OCI-LY1 (cell line): ENCODE measurements at regions not wholly inside any gene's neighbourhood (a gene's known extent, or its start where the extent isn't known, plus 50 kb on each side); places are given as distances from the start of the nearest gene placed in this dataset.

Experiments used
- H2AFZ ChIP-seq: fragments of 200-600 bp; sonication (generic), shearing (Covaris generic); 2 replicates; pipeline ENCODE4 v1.6.0; 2014; ENCODE audit warnings: antibody characterized with exemption, mild to moderate bottlenecking, low read length
- H3F3A ChIP-seq: fragments of 200-600 bp; sonication (generic), shearing (Covaris generic); 2 replicates; pipeline ENCODE4 v1.6.0; 2014; ENCODE audit warnings: mild to moderate bottlenecking, antibody characterized with exemption, low read length, moderate library complexity; ENCODE audit not compliant: insufficient read depth
- H3K27ac ChIP-seq: fragments of 200-600 bp; sonication (generic); 2 replicates; pipeline ENCODE4 v1.5.1; 2014; ENCODE audit warnings: low read length, mixed run types, mild to moderate bottlenecking, low read depth; ENCODE audit not compliant: poor library complexity, severe bottlenecking
- H3K27me3 ChIP-seq: fragments of 200-600 bp; sonication (generic); 2 replicates; pipeline ENCODE4 v1.6.0; 2014; ENCODE audit warnings: antibody characterized with exemption, mild to moderate bottlenecking, low read length, moderate library complexity; ENCODE audit not compliant: insufficient read depth
- H3K36me3 ChIP-seq: fragments of 200-600 bp; sonication (generic); 2 replicates; pipeline ENCODE4 v1.6.1; 2014; ENCODE audit warnings: mild to moderate bottlenecking, antibody characterized with exemption, low read length, moderate library complexity, mixed read lengths; ENCODE audit not compliant: insufficient read depth
- H3K4me1 ChIP-seq: fragments of 200-600 bp; sonication (generic); 2 replicates; pipeline ENCODE4 v1.5.1; 2014; ENCODE audit warnings: mild to moderate bottlenecking, low read length, moderate library complexity; ENCODE audit not compliant: insufficient read depth, severe bottlenecking
- H3K4me2 ChIP-seq: fragments of 200-600 bp; sonication (generic), shearing (Covaris generic); 2 replicates; pipeline ENCODE4 v1.6.1; 2014; ENCODE audit warnings: low read length
- H3K4me3 ChIP-seq: fragments of 200-600 bp; sonication (generic); 2 replicates; pipeline ENCODE4 v1.5.1; 2014; ENCODE audit warnings: low read length, low read depth, mild to moderate bottlenecking, mixed read lengths; ENCODE audit not compliant: poor library complexity, severe bottlenecking
- H3K79me2 ChIP-seq: fragments of 200-600 bp; shearing (Covaris generic); 2 replicates; pipeline ENCODE4 v1.6.1; 2016; ENCODE audit warnings: mixed run types, low read length, mixed read lengths; ENCODE audit not compliant: insufficient read depth
- H3K9ac ChIP-seq: fragments of 200-600 bp; sonication (generic), shearing (Covaris generic); 2 replicates; pipeline ENCODE4 v1.6.1; 2014; ENCODE audit warnings: mild to moderate bottlenecking, low read length, mixed read lengths
- H3K9me2 ChIP-seq: fragments of 200-600 bp; sonication (generic), shearing (Covaris generic); 2 replicates; pipeline ENCODE4 v1.6.1; 2014; ENCODE audit warnings: low read depth, mild to moderate bottlenecking, low read length, mixed read lengths
- H3K9me3 ChIP-seq: fragments of 200-600 bp; shearing (Covaris generic); 2 replicates; pipeline ENCODE4 v1.6.1; 2014; ENCODE audit warnings: low read length, mixed read lengths
- H4K20me1 ChIP-seq: fragments of 200-600 bp; sonication (generic), shearing (Covaris generic); 2 replicates; pipeline ENCODE4 v1.6.0; 2016; ENCODE audit warnings: mild to moderate bottlenecking, low read length; ENCODE audit not compliant: insufficient read depth
- CTCF ChIP-seq: fragments of 200-600 bp; sonication (generic), shearing (Covaris generic); IDR thresholded peaks from 2 replicates; pipeline ENCODE4 v1.5.1; 2017; ENCODE audit warnings: mild to moderate bottlenecking, antibody characterized with exemption, low read length, moderate library complexity, mixed read lengths
- EZH2 ChIP-seq: fragments of 200-600 bp; sonication (generic), shearing (Covaris generic); IDR thresholded peaks from 2 replicates; pipeline ENCODE4 v1.8.0; 2017; ENCODE audit warnings: borderline replicate concordance, mixed run types, mild to moderate bottlenecking, antibody characterized with exemption, low read length, moderate library complexity, mixed read lengths

DNA sequence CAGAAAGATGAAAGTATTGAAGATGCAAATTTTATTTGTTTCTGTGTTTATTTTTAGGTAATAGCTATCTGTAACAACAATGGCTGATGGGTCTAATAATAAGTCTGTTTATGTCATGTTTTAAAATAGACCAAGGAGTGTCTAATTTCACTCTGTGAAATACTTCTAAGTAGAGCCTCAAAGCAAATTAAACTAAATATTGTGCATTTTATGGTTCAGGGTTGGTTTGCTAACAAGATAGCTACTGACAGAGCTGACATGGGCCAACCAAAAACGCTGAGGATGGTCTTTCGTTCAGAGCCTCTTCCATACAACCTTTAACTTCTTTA is 437.6 kb upstream of the CTSO start:
- Histone ChIP-seq H3K4me1 (no peaks in the 10 kb centered on the region), H3K9me3 (no peaks in the 10 kb centered on the region), H3K9me2 (no peaks in the 10 kb centered on the region), H4K20me1 (no peaks in the 10 kb centered on the region), H3K79me2 (no peaks in the 10 kb centered on the region), H3K4me3 (no peak overlapping the region), H3K27ac (no peak overlapping the region), H3K9ac (no peak overlapping the region), H2AFZ (no peak overlapping the region), H3K4me2 (no peak overlapping the region), H3K27me3 (no peaks in the 10 kb centered on the region), H3F3A (no peaks in the 10 kb centered on the region), H3K36me3 (no peaks in the 10 kb centered on the region)
- TF ChIP-seq CTCF (no peak), EZH2 (no peak)

- H3K27me3 ChIP-seq, result no peaks in the 10 kb centered on the region
- H3K4me2 ChIP-seq, result no peak overlapping the region
- H3K36me3 ChIP-seq, result no peaks in the 10 kb centered on the region
- H3K9me2 ChIP-seq, result no peaks in the 10 kb centered on the region
- no peak overlapping the region for H3K4me3 ChIP-seq
- H4K20me1 ChIP-seq, result no peaks in the 10 kb centered on the region
- no peaks in the 10 kb centered on the region for H3K9me3 ChIP-seq
- no peak overlapping the region for H3K9ac ChIP-seq
- H3K27ac ChIP-seq, result no peak overlapping the region
- no peaks in the 10 kb centered on the region for H3K4me1 ChIP-seq
- no peak for TF ChIP-seq EZH2
- no peak for TF ChIP-seq CTCF
- H2AFZ ChIP-seq, result no peak overlapping the region
- H3K79me2 ChIP-seq, result no peaks in the 10 kb centered on the region
- H3F3A ChIP-seq, result no peaks in the 10 kb centered on the region
Observed at GRCh38 chr4:156390599-156391324, 437.1 kb upstream of the CTSO start.

GRCh38 chr4:156388826-156389225 is 435.2 kb upstream of the CTSO start:
- H3F3A ChIP-seq, result no peaks in the 10 kb centered on the region
- H3K9me2 ChIP-seq, result no peaks in the 10 kb centered on the region
- no peak overlapping the region for H3K9ac ChIP-seq
- H3K4me2 ChIP-seq, result no peak overlapping the region
- H3K79me2 ChIP-seq, result no peaks in the 10 kb centered on the region
- H4K20me1 ChIP-seq, result no peaks in the 10 kb centered on the region
- TF ChIP-seq CTCF (no peak), EZH2 (no peak)
- no peak overlapping the region for H2AFZ ChIP-seq
- no peaks in the 10 kb centered on the region for H3K27me3 ChIP-seq
- no peaks in the 10 kb centered on the region for H3K9me3 ChIP-seq
- H3K27ac ChIP-seq, result no peak overlapping the region
- H3K36me3 ChIP-seq, result no peaks in the 10 kb centered on the region
- no peaks in the 10 kb centered on the region for H3K4me1 ChIP-seq
- no peak overlapping the region for H3K4me3 ChIP-seq
